Activated T-cell treated with anti-CD3 and anti-CD28 coated beads, Interleukin-2, amount 50 U/mL, for 1 hour (primary cell): ENCODE measurements at regions not wholly inside any gene's neighbourhood (a gene's known extent, or its start where the extent isn't known, plus 50 kb on each side); places are given as distances from the start of the nearest gene placed in this dataset.

Source experiments
- DNase-seq: peaks from one replicate; pipeline ENCODE4 v3.0.0-alpha.2; 2020

DNA sequence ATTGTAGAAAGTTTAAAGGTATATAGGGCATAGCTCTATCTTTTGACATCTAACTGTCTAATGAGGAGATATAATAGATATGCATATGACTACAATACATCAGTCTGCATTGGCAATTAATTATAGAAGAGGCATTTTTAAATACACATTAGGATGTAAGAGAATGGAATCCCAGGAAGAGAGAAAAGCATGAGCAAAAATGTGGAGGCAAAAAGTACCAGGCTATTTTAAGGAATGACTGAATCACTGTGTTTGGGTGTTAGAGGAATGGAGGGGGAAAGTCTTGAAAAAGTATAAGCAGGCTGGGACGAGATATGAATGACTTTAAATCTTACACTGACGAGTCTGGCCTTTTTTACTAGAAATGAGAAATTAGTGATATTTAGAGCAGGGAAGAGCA lies 138.4 kb upstream of the ZNF462 start:
- no peak for DNase-seq

DNA sequence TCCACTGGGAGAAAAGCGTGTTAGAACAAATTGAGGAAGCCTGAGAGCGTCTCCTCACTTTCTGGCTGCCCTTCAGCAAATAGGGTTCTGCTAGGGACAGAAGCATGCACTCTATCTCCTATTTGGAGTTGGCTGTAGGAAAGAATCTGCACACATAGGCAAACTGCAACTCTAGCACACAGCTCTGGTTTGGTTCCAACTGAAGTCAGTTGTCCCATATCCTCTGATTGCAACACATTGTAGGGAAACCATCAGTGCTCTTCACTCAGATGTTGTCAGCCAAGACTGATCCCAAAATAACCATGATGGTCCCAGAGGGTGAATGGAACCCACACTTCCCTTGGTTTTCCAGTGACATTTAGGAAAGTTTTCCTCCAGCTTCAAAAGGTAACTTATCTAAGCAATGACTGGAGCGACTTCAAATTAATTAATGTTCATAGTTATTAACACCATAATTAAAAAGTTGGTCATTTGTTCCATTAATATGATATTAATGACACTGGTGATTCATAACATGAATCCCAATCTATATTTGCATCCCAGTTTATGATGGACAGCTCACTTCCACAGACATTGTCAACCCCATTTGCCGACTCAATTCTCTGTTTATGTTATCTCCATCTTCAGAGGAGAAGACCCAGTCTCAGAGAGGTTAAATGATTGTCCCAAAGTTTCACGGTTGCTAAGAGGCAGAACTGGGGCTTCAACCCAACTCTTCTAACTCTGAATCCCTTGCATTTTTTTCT lies 136.7 kb upstream of the ZNF462 start:
- no peak for DNase-seq

DNA sequence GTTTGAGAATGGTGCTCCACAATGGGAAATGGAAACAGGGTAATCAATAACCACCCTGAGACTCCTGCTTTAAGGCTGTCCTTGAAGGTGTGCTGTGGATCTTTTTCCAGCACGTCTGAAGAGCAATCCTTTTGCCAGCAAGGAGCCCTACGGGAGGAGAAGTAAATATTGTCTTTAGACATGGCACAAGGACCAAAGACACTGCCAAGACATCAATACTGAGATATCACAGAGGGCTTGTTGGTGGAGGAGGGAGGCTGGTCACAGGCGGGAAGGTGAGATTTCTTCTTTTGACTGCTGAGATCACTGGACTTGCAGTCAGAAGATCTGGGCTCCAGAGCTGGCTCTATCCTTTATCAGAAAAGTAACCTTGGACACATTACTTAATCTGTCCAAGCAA lies 135.0 kb upstream of the ZNF462 start:
- no peak for DNase-seq

DNA sequence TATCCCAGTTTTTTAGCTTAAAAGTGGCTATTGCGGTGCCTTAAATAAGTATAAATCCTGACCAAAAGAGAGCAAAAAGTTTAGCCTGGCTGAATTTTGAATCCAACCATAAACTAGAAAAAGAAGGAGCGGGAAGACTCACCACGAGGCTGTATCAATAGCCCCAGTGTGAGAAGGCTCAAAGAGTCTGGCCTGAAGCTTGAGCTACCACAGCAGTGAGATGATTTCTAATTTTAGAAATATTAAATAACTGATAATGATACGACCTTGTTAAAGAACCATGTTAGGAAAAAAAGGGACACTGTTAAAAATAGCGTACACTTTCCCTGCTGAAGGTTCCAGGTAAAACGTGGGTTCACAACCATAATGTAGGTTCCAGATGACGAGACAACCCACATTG lies 134.1 kb upstream of the ZNF462 start:
- DNase-seq: no peak

DNA sequence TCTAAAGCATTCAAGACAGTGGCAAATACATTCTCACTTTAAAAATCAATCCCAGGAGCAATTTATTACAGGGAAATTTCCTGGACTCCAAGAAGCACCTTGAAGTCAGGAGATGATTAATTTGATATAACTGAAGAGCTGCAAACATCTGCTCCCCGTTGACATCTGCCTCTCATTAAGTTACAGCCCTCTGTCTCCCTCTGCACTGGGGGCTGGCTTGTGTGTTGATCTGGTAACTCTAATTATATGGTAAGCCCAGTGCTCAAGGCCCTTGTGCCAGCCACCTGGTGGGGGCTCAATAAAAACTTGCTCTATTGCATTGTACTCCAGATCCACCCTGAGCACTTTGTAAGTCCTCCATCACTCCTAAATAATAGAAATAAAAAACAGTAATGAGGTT lies 131.1 kb upstream of the ZNF462 start:
- DNase-seq: no peak

DNA sequence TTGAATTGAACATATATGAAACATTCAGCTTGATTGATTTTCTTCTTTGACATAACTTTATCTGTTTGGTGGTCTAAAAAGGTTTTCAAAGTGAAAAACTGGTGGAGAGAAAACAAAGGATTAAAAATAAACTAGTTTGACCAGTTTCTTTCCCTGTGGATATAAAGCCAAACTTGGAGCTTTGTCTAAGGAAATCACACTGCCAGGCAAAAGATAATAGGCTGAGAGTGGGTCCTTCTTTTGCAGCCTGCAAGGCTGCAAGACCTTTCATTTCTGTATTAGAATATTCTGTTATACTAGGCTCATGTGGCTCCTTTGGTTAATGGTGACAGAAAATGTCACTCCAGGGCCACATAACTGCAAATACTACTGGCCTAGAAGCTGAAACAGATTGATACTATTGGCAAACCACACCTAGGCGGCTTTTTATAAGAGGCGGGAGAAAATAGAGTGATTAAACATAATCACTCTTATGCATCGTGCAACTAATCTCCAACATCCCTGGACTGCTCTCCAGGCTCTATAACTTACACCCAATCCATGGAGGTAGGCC lies 129.1 kb upstream of the ZNF462 start:
- no peak for DNase-seq

DNA sequence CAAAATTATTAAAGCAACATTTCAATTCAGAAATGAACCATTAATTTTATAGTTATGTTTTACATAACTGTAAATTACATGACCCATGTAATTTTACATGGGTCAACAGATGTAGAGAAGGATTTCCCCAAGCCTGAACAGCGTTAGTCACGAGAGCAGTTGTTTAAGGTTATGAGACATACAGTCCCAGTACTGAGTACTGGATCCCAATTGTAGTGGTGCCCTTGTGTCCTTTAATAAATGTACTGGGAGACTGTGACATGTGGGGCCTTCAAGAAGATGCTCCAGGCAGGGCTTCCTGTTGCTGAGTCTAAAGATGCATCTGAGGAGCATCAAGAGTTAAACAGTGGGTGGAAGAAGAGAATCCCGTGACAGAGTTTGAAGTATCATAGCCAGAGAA lies 125.5 kb upstream of the ZNF462 start:
- DNase-seq: no peak

DNA sequence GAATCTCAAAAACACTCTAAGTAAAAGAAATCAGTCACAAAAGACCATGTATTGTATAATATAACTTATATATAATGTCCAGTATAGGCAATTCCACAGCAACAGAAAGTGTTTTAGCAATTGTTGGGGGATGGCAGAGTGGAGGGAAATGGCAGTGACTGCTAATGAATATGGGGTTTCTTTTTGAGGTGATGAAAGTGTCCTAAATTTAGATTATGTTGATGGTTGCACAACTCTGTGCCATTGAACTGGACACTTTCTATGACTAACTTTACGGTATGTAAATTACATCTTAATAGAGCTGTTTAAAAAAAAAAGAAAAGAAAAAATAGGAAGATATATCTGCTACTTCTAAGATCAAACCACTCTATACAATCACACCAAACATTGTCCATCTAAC lies 124.9 kb upstream of the ZNF462 start:
- DNase-seq: no peak

DNA sequence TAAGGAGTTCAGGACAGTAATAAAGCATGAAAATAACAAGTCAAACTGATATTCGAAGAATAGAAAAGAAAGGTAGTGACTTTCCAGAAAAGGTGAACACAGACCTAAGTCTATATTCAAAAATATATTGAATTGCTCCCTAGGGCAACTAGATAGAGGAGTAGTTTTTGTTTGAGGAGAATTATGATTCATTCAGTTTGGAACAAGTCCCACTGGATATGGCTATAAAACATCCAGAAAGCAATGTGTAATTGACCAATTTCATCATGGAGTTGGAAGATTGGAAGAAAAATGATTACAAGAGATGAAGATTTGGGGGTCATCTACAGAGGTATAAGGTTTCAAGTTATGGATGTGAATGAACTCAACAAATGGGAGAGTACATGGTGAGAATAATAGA lies 117.5 kb upstream of the ZNF462 start:
- no peak for DNase-seq

DNA sequence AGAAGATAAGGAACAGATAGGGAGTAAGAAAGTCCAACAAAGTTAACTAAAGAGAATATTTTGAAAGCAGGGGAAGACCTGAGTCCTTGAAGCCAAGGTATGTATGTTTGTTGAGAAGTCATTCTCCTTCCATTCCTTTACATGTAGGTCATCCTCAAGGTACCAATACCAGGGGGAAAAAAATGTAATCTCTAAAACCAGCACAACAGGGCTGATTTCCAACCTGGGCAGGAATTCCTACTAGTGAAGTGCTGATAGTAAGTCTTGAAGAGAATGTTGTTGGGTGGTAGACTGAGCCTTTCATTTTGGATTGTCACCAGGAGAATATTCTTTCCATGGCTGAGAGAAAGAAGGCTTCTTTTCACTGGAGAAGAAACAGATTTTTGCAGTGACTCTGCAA lies 117.1 kb upstream of the ZNF462 start:
- no peak for DNase-seq

DNA sequence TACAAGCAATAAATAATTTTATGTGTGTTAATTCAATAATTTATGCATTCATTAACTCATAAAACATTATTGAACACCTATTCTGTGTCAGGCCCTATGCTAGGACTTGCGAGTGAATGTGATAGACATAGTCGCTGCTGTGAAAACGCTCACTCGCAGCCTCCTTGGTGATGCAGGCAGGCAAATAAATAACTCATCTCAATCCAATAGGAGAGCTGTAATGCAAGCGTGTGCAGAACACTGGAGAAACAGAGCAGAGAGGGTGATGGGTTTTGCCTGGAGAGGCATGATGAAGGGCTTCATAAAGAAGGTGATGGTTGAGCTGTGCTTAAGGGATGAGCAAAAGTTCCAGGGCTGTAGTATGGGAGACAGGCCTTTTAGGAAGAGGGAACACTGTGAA lies 111.3 kb upstream of the ZNF462 start:
- no peak for DNase-seq

DNA sequence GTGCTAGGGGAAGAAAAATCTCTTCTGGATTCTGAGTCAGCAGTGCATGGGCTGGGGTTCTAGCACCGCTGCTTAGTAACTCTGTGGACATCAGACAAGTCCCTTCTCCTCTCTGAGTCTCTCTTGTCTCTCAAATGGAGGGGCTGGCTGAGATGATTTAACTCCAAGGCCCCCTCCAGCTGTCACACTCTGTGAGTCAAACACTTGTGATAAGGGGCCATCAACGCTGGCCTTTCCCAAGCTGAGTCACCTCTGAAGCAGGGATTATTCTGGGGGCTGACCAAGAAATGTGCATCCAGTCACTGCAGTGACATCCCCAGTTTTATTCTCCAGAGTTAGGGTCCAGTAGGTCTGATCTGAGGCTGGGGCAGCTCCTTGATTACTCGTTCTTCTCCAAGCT lies 110.4 kb upstream of the ZNF462 start:
- DNase-seq: no peak

DNA sequence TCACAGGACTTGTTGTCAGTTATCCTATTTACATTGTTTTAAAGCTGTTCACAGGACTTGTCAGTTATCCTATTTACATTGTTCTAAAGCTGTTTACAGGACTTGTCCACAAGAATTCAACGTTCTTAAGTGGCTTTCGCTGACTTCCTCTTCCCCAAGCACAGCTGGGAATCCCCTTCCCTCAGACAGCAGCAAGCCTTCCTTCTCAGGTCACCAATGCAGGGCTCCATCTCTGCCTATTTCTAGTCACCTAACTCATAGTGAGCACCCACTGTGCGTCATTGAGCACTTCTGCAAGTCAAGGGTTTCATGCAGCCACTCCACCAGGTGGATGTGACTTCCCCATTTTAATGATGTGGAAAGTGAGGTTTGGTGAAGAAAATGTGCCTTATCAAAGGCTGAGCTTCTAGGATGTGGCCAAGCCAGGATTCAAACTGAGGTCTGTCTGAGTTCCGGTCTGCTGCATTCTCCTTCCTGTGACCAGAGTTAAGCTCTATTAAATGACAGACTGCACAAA lies 109.8 kb upstream of the ZNF462 start:
- no peak for DNase-seq

DNA sequence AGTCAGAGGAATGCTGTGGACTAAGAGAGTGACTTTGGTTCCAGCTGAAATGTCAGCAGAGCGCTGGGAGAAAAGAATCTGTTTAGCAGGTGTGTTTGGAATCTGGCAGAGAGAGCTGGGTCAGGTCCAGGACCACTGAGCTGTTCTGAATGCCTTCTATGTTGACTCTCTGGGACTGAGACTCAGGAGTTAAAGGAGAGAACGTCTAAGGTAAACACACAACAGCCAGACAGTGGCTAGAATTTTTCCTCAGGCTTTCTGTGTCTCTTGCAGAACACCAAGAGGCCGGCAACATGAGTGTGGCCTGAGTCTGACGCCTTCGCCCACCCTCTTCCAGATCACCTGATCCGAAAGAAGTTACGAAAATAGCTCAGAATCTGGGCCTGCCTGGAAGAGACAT lies 107.2 kb upstream of the ZNF462 start:
- DNase-seq: no peak

DNA sequence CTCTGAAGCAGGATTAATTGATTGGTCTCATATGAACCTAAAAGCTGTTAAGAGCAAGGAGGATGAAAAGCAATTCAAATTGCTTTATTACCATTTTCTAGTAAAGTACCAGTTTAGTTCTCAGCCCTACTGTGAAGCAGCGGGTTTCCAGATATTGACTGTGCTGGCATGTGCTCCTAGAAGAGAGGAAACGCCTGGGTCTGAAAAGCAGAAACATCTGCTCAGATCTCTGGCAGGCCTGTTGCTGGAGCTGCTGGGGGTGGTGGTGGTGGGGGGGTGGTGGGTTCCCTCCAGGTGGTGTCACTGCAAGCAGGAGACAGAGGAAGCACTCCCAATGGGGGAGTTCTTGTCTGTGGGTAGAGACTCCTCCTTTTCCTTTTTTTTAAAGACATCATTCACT lies 105.5 kb upstream of the ZNF462 start:
- DNase-seq: no peak

DNA sequence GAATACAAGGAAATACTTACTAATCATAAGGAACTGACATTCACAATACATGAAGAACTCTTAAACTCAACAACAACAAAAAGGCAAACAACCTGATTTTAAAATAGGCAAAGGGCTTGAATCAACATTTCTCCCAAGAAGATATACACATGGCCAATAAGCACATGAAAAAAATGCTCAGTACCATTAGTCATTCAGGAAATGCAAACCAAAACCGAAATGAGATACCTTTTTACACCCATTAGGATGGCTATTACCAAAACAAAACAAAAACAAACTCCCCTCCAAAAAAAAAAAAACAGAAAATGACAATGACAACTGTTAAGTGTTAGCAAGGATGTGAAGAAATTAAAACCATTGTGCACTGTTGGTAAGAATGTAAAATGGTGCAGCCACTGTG lies 104.1 kb upstream of the ZNF462 start:
- DNase-seq: no peak

DNA sequence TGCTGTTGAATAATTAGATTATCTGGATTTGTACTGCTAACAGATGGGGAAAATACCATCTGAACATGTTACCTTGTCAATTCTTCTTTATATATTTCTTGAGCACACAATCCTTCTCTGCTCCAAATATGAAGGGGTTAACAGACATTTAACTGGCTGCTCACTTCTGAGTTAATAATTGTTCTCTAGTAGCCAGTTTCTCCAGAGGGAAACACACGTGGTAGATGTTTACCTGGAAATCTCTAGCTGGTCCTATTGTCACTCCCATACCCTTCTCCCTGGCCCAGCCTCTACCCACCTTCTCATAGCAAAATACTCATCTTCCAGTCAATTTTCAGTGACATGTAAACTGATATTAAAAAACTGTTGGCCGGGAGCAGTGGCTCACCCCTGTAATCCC lies 101.5 kb upstream of the ZNF462 start:
- no peak for DNase-seq

DNA sequence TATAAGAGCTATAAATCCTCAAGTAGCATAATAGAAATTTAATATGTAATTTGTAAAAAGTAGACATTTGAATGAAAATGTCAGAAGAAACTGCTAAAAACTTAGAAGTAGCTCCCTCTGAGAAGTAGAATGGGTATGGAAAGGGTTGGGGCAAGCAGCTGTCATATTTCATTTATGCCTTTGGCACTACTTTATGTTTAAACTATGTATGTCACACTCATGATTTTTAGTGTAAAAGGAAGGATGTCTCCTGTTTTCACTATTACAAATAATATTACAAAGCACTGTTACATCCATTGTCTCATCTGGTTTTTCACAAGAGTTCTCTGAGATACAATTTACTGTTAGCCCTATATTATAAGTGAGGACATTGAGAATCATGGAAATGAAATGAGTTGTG lies 96.3 kb upstream of the ZNF462 start:
- no peak for DNase-seq

DNA sequence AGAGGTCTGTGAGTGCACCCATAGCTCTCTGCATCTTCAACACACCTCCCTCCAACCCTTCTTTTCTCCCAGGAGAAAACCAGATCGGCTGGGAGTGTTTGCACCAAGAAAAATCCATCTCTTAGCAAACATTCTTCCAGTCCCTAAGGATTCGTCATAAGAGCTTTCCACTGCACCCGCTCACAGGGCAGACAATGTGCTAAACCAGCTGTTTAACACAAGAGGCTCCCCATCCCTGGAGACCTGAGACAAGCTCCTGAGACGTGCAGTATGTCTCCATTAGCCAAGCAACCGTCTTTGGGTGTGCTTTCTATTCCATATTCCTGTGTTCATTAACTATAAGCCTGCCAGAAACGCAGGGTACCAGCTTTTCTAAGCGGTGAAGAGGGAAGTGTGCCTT lies 93.6 kb upstream of the ZNF462 start:
- DNase-seq: no peak

DNA sequence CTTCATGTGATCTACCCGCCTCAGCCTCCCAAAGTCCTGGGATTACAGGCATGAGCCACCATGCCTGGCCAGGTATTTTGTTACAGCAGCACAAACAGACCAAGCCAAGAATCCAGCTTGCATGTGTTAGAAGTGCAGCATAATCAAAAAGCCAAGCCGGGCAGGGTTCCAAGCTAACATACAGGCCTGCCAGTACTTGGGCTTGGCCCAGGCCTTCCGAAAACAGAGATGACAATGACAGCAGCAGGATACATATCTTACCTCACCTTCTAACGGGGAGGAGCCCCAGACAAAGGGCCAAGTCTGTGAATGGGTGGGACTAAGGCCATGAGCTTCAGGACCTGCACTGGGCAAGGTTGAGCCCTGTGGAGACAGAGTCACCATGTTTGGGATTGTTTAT lies 91.4 kb upstream of the ZNF462 start:
- DNase-seq: no peak

DNA sequence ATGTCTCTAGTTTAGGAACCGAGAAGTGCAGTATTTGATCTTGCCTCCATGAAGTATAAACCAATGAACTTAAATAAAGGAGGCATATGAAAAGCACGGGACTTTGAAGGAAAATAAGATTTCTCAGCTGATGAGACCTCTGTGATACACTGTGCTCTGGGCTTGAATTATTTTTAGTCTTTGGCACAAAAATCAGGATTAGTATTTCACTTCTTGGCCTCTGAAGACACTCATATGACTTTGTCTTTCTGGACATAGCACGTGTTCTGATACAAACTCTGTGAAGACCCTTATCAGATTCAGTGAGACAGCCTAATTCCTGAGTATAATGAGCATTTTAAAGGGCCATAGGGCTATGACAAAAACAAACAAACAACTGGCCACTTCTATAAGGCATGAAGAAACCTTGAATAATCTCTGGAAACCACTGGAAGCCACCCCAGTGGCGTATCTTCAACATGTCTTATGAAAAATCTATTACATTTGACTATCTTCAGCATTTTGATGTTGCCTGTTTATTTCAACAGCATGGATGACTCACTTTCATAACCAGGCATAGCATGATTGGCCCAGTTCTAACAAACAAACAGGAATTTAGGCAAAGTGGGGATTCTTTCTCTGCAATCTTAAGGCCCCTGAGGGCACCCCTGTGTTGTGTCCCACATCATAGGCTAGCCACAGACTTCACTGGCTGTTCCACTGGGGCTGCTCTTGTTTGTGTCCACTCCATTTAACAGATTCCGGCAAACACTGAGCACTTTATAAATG lies 90.3 kb upstream of the ZNF462 start:
- DNase-seq: no peak

DNA sequence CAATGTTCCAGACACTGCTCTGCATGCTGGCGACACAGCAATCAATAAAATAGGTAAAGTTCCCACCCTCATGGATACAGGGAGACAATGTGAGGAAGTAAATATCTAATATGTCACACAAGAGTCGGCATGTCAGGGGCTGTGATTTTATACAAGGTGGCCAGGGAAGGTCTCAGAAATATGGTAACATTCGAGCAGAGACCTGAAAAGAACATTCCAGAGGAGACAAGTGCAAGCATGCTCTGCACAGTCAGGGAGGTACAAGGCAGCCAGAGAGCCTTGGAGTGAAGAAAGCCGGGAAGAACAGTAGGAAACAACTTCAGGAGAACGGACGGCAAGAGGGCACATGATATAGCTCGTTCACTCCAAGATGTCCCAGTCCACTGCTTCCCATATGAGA lies 89.2 kb upstream of the ZNF462 start:
- no peak for DNase-seq

DNA sequence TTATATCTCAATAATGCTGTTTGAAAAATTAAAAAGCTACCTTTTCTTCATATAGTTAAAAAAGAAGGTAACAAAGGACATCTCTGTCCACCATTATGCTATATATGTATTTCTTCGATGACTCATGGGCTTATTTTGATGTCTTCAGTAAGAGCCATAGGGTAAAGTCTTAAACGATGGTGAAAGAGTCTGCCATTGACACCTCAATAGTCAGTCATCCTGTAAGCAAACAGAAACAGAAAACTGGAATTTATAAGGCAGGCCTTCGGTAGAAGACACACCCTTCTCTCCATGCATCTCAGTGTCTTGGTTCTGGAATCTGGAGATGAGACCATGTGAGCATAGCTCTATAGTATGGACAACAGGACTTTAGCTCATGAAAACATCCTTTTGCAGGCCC lies 87.0 kb upstream of the ZNF462 start:
- DNase-seq: no peak

DNA sequence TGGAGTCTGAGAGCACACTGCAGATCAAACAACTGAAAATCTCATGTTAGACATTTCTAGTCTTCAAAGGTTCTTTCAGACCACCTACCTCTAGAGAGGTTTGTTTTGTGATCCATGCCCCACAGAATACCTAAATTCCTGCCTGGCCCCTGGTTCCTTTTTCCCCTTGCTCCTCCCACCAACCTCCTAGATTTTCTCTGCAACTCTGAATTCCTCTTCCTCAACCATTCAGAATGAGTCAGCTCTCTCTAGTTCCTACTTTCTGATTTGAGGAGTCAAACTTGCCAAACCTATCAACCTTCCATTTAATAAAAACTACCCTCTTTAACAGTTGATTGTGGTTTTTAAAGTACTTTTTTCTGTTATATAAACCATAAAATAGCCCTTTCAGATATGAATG lies 83.2 kb upstream of the ZNF462 start:
- no peak for DNase-seq
